ENCODE measurements at regions not wholly inside any gene's neighbourhood (a gene's known extent, or its start where the extent isn't known, plus 50 kb on each side); places are given as distances from the start of the nearest gene placed in this dataset.
"Not testable (repeated sequence)": the region's sequence is repeated elsewhere in the genome, so short reads cannot be mapped to it uniquely, and the experiment has no call there.

- TF ChIP-seq CTCF, POLR2A (IDR thresholded peaks at IDR 0.05): not testable (repeated sequence)
Measured at GRCh38 chrX:887724-888123, 257.1 kb downstream of the SHOX start.
